Breast epithelium (tissue), 3 donors: ENCODE measurements at regions not wholly inside any gene's neighbourhood (a gene's known extent, or its start where the extent isn't known, plus 50 kb on each side); places are given as distances from the start of the nearest gene placed in this dataset.

Source experiments
- CTCF ChIP-seq, 3 donors: fragments of 450-650 bp; IDR thresholded peaks; one replicate each; pipeline ENCODE4 v1.5.1; 2016 to 2017; ENCODE audit warnings: antibody characterized with exemption in 3 of 3, mild to moderate bottlenecking in 3 of 3, moderate library complexity in 3 of 3
- POLR2AphosphoS5 ChIP-seq, 3 donors: sonication (generic); formaldehyde crosslinking; IDR thresholded peaks; one replicate each; pipeline ENCODE4 v1.6.1; 2017; ENCODE audit warnings: antibody characterized with exemption in 3 of 3

GRCh38 chr2:7429733-7430132 is 512.5 kb downstream of the RNF144A start:
- no peak for TF ChIP-seq CTCF (IDR thresholded peaks at IDR 0.05)
- TF ChIP-seq POLR2AphosphoS5 (IDR thresholded peaks at IDR 0.05) = no peak
